GM12878 (cell line): ENCODE measurements at regions not wholly inside any gene's neighbourhood (a gene's known extent, or its start where the extent isn't known, plus 50 kb on each side); places are given as distances from the start of the nearest gene placed in this dataset.

ENCODE experiments used
- CBFB ChIP-seq: IDR thresholded peaks from 2 replicates; pipeline ENCODE4 v1.6.1; 2016; ENCODE audit warnings: antibody characterized with exemption, low read depth
- CHD1 ChIP-seq: IDR thresholded peaks from 2 replicates; pipeline ENCODE4 v1.6.1; 2012; ENCODE audit warnings: low read depth, low read length, improper control_type of control experiment
- CTCF ChIP-seq, 3 experiments: IDR thresholded peaks in 2 of 3; conservative IDR thresholded peaks in 1 of 3; 2 replicates each; pipeline ENCODE4 v1.5.1; 2011; ENCODE audit warnings: low read depth in 3 of 3, low read length in 3 of 3, mild to moderate bottlenecking in 3 of 3, control low read depth in 2 of 3, moderate library complexity in 2 of 3, inconsistent platforms in 1 of 3, mixed read lengths in 1 of 3; ENCODE audit not compliant: control insufficient read depth in 2 of 3, insufficient read depth in 1 of 3; ENCODE audit errors: extremely low read depth in 1 of 3
- JUNB ChIP-seq: IDR thresholded peaks from 2 replicates; pipeline ENCODE4 v1.6.1; 2016; ENCODE audit warnings: antibody characterized with exemption, mild to moderate bottlenecking
- MTA2 ChIP-seq: fragments of 450-650 bp; IDR thresholded peaks from 2 replicates; pipeline ENCODE4 v1.6.1; 2016; ENCODE audit warnings: low read depth, mild to moderate bottlenecking, moderate library complexity
- MYC ChIP-seq: IDR thresholded peaks from 2 replicates; pipeline ENCODE4 v1.6.1; 2011; ENCODE audit warnings: mild to moderate bottlenecking, low read length, moderate library complexity, inconsistent platforms; ENCODE audit not compliant: insufficient read depth, insufficient replicate concordance, insufficient read length, severe bottlenecking
- POLR2AphosphoS2 ChIP-seq: IDR thresholded peaks from 2 replicates; pipeline ENCODE4 v1.6.1; 2011; ENCODE audit warnings: low read depth, mild to moderate bottlenecking, low read length, improper control_type of control experiment, moderate library complexity
- POLR2AphosphoS5 ChIP-seq: IDR thresholded peaks from 2 replicates; pipeline ENCODE4 v1.6.1; 2011; ENCODE audit warnings: mild to moderate bottlenecking, low read length, inconsistent platforms
- RBBP5 ChIP-seq: fragments of 200-600 bp; sonication (generic); conservative IDR thresholded peaks from 2 replicates; pipeline ENCODE4 v1.6.1; 2016
- REST ChIP-seq: IDR thresholded peaks from 2 replicates; pipeline ENCODE4 v1.6.1; 2012; ENCODE audit warnings: mild to moderate bottlenecking, low read depth, low read length
- ZNF24 ChIP-seq: fragments of 450-650 bp; IDR thresholded peaks from 2 replicates; pipeline ENCODE4 v1.6.1; 2017; ENCODE audit warnings: antibody characterized with exemption, mild to moderate bottlenecking

GRCh38 chr2:176686328-176686727 lies 417.1 kb downstream of the MTX2 start:
- no peak for TF ChIP-seq ZNF24
- TF ChIP-seq CTCF (IDR thresholded peaks at IDR 0.05 in 2 of 3, conservative IDR thresholded peaks at IDR 0.05 in 1 of 3; ENCODE audit: control insufficient read depth in 2 of 3, extremely low read depth in 1 of 3, insufficient read depth in 1 of 3, low read depth in 3 of 3, low read length in 3 of 3), result no peak
- no peak for TF ChIP-seq MYC
- no peak for TF ChIP-seq REST
- no peak for TF ChIP-seq CBFB
- TF ChIP-seq CHD1, result no peak
- no peak for TF ChIP-seq POLR2AphosphoS2
- TF ChIP-seq RBBP5, result no peak
- no peak for TF ChIP-seq POLR2AphosphoS5
- TF ChIP-seq MTA2, result no peak
- TF ChIP-seq JUNB, result no peak
